Liver (tissue), 7 donors: ENCODE measurements at regions not wholly inside any gene's neighbourhood (a gene's known extent, or its start where the extent isn't known, plus 50 kb on each side); places are given as distances from the start of the nearest gene placed in this dataset.

ENCODE experiments used
- DNase-seq: peaks from one replicate; pipeline ENCODE4 v3.0.0-alpha.2; 2017; ENCODE audit warnings: low spot score
- H3K27ac ChIP-seq, 2 donors: one replicate each; pipeline ENCODE4 v1.7.0; 2013; ENCODE audit warnings: inconsistent platforms in 2 of 2, low read length in 2 of 2, control low read depth in 1 of 2, low read depth in 1 of 2, mild to moderate bottlenecking in 1 of 2
- H3K27me3 ChIP-seq, 4 donors: one replicate each; pipeline versions ENCODE4 v1.6.1 to v1.7.0; 2013; ENCODE audit warnings: low read length in 3 of 4, inconsistent platforms in 1 of 4, mild to moderate bottlenecking in 1 of 4, moderate library complexity in 1 of 4; ENCODE audit not compliant: control insufficient read depth in 4 of 4, insufficient read depth in 4 of 4
- H3K36me3 ChIP-seq, 4 donors: one replicate each; pipeline versions ENCODE4 v1.6.1 to v1.7.0; 2013; ENCODE audit warnings: low read length in 3 of 4, mild to moderate bottlenecking in 3 of 4, low read depth in 1 of 4, moderate library complexity in 1 of 4; ENCODE audit not compliant: control insufficient read depth in 4 of 4, insufficient read depth in 3 of 4
- H3K4me1 ChIP-seq, 4 donors: one replicate each; pipeline versions ENCODE4 v1.6.1 to v1.7.0; 2013; ENCODE audit warnings: low read length in 3 of 4, mild to moderate bottlenecking in 3 of 4, moderate library complexity in 1 of 4; ENCODE audit not compliant: control insufficient read depth in 4 of 4, insufficient read depth in 4 of 4
- H3K4me3 ChIP-seq, 3 donors: one replicate each; pipeline versions ENCODE4 v1.6.1 to v1.7.0; 2013; ENCODE audit warnings: low read length in 3 of 3, control low read depth in 1 of 3, low read depth in 1 of 3, mild to moderate bottlenecking in 1 of 3
- H3K9ac ChIP-seq, 2 donors: one replicate each; pipeline ENCODE4 v1.7.0; 2013; ENCODE audit warnings: low read length in 2 of 2, mild to moderate bottlenecking in 2 of 2, moderate library complexity in 2 of 2, control low read depth in 1 of 2, low read depth in 1 of 2
- H3K9me3 ChIP-seq, 4 donors: one replicate each; pipeline versions ENCODE4 v1.6.1 to v1.7.0; 2013; ENCODE audit warnings: low read length in 3 of 4; ENCODE audit not compliant: control insufficient read depth in 4 of 4
- ATF3 ChIP-seq: IDR thresholded peaks from 2 replicates; pipeline ENCODE4 v1.6.1; 2016; ENCODE audit warnings: antibody characterized with exemption
- EGR1 ChIP-seq, 2 donors: IDR thresholded peaks; 2 replicates each; pipeline ENCODE4 v1.6.1; 2016 to 2018; ENCODE audit warnings: antibody characterized with exemption in 2 of 2, low read depth in 2 of 2
- FOXA1 ChIP-seq: IDR thresholded peaks from 2 replicates; pipeline ENCODE4 v1.6.1; 2016; ENCODE audit warnings: antibody characterized with exemption
- FOXA2 ChIP-seq: IDR thresholded peaks from 2 replicates; pipeline ENCODE4 v1.6.1; 2016; ENCODE audit warnings: antibody characterized with exemption
- GABPA ChIP-seq, 2 donors: IDR thresholded peaks in 1 of 2; conservative IDR thresholded peaks in 1 of 2; 2 replicates each; pipeline ENCODE4 v1.6.1; 2016; ENCODE audit warnings: antibody characterized with exemption in 2 of 2, mild to moderate bottlenecking in 1 of 2, moderate library complexity in 1 of 2
- HNF4A ChIP-seq, 2 donors: conservative IDR thresholded peaks; 2 replicates each; pipeline ENCODE4 v1.6.1; 2016; ENCODE audit warnings: antibody characterized with exemption in 2 of 2, mild to moderate bottlenecking in 2 of 2
- JUND ChIP-seq, 2 donors: IDR thresholded peaks; 2 replicates each; pipeline ENCODE4 v1.6.1; 2016; ENCODE audit warnings: antibody characterized with exemption in 2 of 2
- NR2F2 ChIP-seq: IDR thresholded peaks from 2 replicates; pipeline ENCODE4 v1.6.1; 2016; ENCODE audit warnings: antibody characterized with exemption
- RAD21 ChIP-seq, 2 donors: IDR thresholded peaks; 2 replicates each; pipeline ENCODE4 v1.6.1; 2016; ENCODE audit warnings: antibody characterized with exemption in 2 of 2, mild to moderate bottlenecking in 2 of 2
- RXRA ChIP-seq, 2 donors: IDR thresholded peaks; 2 replicates each; pipeline ENCODE4 v1.6.1; 2017 to 2018; ENCODE audit warnings: antibody characterized with exemption in 2 of 2, mild to moderate bottlenecking in 1 of 2
- SP1 ChIP-seq: IDR thresholded peaks from 2 replicates; pipeline ENCODE4 v1.6.1; 2018; ENCODE audit warnings: antibody characterized with exemption, mild to moderate bottlenecking
- TAF1 ChIP-seq: conservative IDR thresholded peaks from 2 replicates; pipeline ENCODE4 v1.6.1; 2016; ENCODE audit warnings: antibody characterized with exemption, mild to moderate bottlenecking
- YY1 ChIP-seq: IDR thresholded peaks from 2 replicates; pipeline ENCODE4 v1.6.1; 2016; ENCODE audit warnings: antibody characterized with exemption, mild to moderate bottlenecking
- WGBS: extraction: QIAGEN DNeasy Blood & Tissue Kit; methylation state at CpG from one replicate; pipeline ENCODE4 v1.1.7; 2013; 5-methylcytosine and 5-hydroxymethylcytosine counted together
- TF ChIP-seq, protein P1 (sequence below): IDR thresholded peaks from 2 replicates; pipeline ENCODE4 v1.6.1; 2016; ENCODE audit warnings: antibody characterized with exemption
- TF ChIP-seq, protein P2 (sequence below): IDR thresholded peaks from 2 replicates; pipeline ENCODE4 v1.6.1; 2016; ENCODE audit warnings: antibody characterized with exemption, mild to moderate bottlenecking
- TF ChIP-seq, protein P3 (sequence below): IDR thresholded peaks from 2 replicates; pipeline ENCODE4 v1.6.1; 2016; ENCODE audit warnings: antibody characterized with exemption
- donor health status: healthy.
- donor health status: healthy.
- donor health status: healthy.
- donor health status: healthy.

GRCh38 chr9:81825846-81826516 lies 102.2 kb upstream of the SPATA31D4 start:
- no peak for TF ChIP-seq SP1
- TF ChIP-seq NR2F2, result no peak
- TF ChIP-seq RAD21 (IDR thresholded peaks at IDR 0.05), result no peak
- TF ChIP-seq, protein P1, sequence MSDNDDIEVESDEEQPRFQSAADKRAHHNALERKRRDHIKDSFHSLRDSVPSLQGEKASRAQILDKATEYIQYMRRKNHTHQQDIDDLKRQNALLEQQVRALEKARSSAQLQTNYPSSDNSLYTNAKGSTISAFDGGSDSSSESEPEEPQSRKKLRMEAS, result no peak
- TF ChIP-seq EGR1 (IDR thresholded peaks at IDR 0.05; ENCODE audit: low read depth in 2 of 2), result no peak
- no peak for TF ChIP-seq HNF4A (conservative IDR thresholded peaks at IDR 0.05)
- Histone ChIP-seq H3K27ac (no peak overlapping the region), H3K9me3 (no peaks in the 10 kb centered on the region), H3K27me3 (no peaks in the 10 kb centered on the region), H3K4me3 (no peak overlapping the region), H3K36me3 (no peaks in the 10 kb centered on the region), H3K9ac (no peak overlapping the region), H3K4me1 (peaks cover 0 to 8% (median 6%) of the 10 kb centered on the region in 4 donors)
- 93% methylated on average over 3 of the region's 3 CpGs for WGBS
- no peak for DNase-seq

DNA sequence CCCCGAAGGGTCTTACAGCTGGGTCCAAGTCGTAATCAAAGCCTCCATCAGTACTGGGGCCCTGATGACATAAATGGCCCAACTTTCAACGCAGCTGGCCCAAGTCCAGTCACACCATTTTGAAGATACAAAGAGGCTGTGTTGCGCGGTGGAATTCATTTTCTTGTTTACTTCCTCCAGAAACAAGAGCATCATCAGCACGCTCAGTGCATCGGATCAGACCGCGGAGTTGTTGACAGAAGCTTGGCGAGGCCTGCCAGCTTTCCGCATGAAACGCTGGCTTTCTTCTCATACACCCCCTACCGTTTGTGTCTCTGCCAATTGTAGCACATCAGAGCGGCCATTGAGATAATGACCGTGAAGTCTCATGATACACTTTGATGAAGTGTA lies 101.7 kb upstream of the SPATA31D4 start:
- Histone ChIP-seq H3K4me1 (peaks cover 0 to 8% (median 6%) of the 10 kb centered on the region in 4 donors), H3K27me3 (no peaks in the 10 kb centered on the region), H3K9me3 (no peaks in the 10 kb centered on the region), H3K36me3 (no peaks in the 10 kb centered on the region), H3K27ac (no peak overlapping the region), H3K9ac (no peak overlapping the region), H3K4me3 (no peak overlapping the region)
- TF ChIP-seq NR2F2 (no peak), ATF3 (no peak), RXRA (IDR thresholded peaks at IDR 0.05) (no peak), GABPA (IDR thresholded peaks at IDR 0.05 in 1 of 2, conservative IDR thresholded peaks at IDR 0.05 in 1 of 2) (no peak), FOXA1 (no peak), SP1 (no peak), TAF1 (no peak), FOXA2 (no peak), YY1 (no peak), HNF4A (conservative IDR thresholded peaks at IDR 0.05) (no peak), JUND (IDR thresholded peaks at IDR 0.05) (no peak), EGR1 (IDR thresholded peaks at IDR 0.05; ENCODE audit: low read depth in 2 of 2) (no peak), RAD21 (IDR thresholded peaks at IDR 0.05) (no peak)
- TF ChIP-seq, protein P2, sequence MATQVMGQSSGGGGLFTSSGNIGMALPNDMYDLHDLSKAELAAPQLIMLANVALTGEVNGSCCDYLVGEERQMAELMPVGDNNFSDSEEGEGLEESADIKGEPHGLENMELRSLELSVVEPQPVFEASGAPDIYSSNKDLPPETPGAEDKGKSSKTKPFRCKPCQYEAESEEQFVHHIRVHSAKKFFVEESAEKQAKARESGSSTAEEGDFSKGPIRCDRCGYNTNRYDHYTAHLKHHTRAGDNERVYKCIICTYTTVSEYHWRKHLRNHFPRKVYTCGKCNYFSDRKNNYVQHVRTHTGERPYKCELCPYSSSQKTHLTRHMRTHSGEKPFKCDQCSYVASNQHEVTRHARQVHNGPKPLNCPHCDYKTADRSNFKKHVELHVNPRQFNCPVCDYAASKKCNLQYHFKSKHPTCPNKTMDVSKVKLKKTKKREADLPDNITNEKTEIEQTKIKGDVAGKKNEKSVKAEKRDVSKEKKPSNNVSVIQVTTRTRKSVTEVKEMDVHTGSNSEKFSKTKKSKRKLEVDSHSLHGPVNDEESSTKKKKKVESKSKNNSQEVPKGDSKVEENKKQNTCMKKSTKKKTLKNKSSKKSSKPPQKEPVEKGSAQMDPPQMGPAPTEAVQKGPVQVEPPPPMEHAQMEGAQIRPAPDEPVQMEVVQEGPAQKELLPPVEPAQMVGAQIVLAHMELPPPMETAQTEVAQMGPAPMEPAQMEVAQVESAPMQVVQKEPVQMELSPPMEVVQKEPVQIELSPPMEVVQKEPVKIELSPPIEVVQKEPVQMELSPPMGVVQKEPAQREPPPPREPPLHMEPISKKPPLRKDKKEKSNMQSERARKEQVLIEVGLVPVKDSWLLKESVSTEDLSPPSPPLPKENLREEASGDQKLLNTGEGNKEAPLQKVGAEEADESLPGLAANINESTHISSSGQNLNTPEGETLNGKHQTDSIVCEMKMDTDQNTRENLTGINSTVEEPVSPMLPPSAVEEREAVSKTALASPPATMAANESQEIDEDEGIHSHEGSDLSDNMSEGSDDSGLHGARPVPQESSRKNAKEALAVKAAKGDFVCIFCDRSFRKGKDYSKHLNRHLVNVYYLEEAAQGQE, result no peak
- TF ChIP-seq, protein P3, sequence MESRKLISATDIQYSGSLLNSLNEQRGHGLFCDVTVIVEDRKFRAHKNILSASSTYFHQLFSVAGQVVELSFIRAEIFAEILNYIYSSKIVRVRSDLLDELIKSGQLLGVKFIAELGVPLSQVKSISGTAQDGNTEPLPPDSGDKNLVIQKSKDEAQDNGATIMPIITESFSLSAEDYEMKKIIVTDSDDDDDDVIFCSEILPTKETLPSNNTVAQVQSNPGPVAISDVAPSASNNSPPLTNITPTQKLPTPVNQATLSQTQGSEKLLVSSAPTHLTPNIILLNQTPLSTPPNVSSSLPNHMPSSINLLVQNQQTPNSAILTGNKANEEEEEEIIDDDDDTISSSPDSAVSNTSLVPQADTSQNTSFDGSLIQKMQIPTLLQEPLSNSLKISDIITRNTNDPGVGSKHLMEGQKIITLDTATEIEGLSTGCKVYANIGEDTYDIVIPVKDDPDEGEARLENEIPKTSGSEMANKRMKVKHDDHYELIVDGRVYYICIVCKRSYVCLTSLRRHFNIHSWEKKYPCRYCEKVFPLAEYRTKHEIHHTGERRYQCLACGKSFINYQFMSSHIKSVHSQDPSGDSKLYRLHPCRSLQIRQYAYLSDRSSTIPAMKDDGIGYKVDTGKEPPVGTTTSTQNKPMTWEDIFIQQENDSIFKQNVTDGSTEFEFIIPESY, result no peak
- DNase-seq, result no peak
- 83% methylated on average over 15 of the region's 15 CpGs for WGBS
